H1 (cell line): ENCODE measurements at regions not wholly inside any gene's neighbourhood (a gene's known extent, or its start where the extent isn't known, plus 50 kb on each side); places are given as distances from the start of the nearest gene placed in this dataset.

Experiments used
- CTCF ChIA-PET: fragments of 300-600 bp; sonication (Branson Sonifier 250); formaldehyde crosslinking; loops from one replicate; lab custom pipeline; 2021; ENCODE audit not compliant: partially characterized antibody; lab: Charles Lee
- POLR2A ChIA-PET: fragments of 300-600 bp; sonication (Branson Sonifier 250); formaldehyde crosslinking; loops from one replicate; lab custom pipeline; 2021; ENCODE audit warnings: inconsistent platforms; ENCODE audit not compliant: partially characterized antibody; lab: Charles Lee
- DNase-seq, 2 experiments: peaks; one replicate each; pipeline versions ENCODE4 v3.0.0 to v3.0.0-alpha.2; 2010 to 2022; ENCODE audit warnings: low spot score in 2 of 2, low read depth in 1 of 2, mixed read lengths in 1 of 2
- FAIRE-seq: peaks from 2 replicates; lab custom pipeline; 2011; peaks lifted over from hg19 to GRCh38; lab: Jason Lieb, UNC
- H2AFZ ChIP-seq: 2 replicates; pipeline ENCODE4 v1.8.1; 2012; ENCODE audit warnings: low read length, inconsistent platforms
- H2AK5ac ChIP-seq: 2 replicates; pipeline ENCODE4 v1.6.1; 2013; ENCODE audit warnings: low read depth, low read length
- H2BK120ac ChIP-seq: replicated peaks from 2 replicates; pipeline ENCODE3; 2013; ENCODE audit warnings: low read depth, low read length, inconsistent platforms
- H2BK12ac ChIP-seq: 2 replicates; pipeline ENCODE4 v1.6.1; 2013; ENCODE audit warnings: low read depth, low read length
- H2BK15ac ChIP-seq: 2 replicates; pipeline ENCODE4 v1.6.1; 2013; ENCODE audit warnings: low read length
- H2BK20ac ChIP-seq: 2 replicates; pipeline ENCODE4 v1.6.1; 2013; ENCODE audit warnings: low read length
- H2BK5ac ChIP-seq: 2 replicates; pipeline ENCODE4 v1.6.1; 2013; ENCODE audit warnings: low read depth, low read length
- H3K14ac ChIP-seq: 2 replicates; pipeline ENCODE4 v1.6.1; 2013; ENCODE audit warnings: inconsistent platforms; ENCODE audit not compliant: insufficient read length
- H3K18ac ChIP-seq: 2 replicates; pipeline ENCODE4 v1.6.1; 2013; ENCODE audit warnings: low read length; ENCODE audit errors: extremely low read depth
- H3K23ac ChIP-seq: 2 replicates; pipeline ENCODE4 v1.6.1; 2013; ENCODE audit warnings: inconsistent platforms; ENCODE audit not compliant: insufficient read length
- H3K23me2 ChIP-seq: 2 replicates; pipeline ENCODE4 v1.6.1; 2013; ENCODE audit warnings: low read depth, low read length
- H3K27ac ChIP-seq: 2 replicates; pipeline ENCODE4 v1.6.1; 2011; ENCODE audit warnings: low read depth, low read length, inconsistent platforms
- H3K27me3 ChIP-seq, 4 experiments: replicated peaks in 1 of 4; 1 replicate in 1 of 4; 2 replicates in 3 of 4; pipeline versions ENCODE4 v1.6.1 to v1.8.1; 2011 to 2013; ENCODE audit warnings: low read length in 3 of 4, mild to moderate bottlenecking in 3 of 4, inconsistent platforms in 2 of 4, mixed read lengths in 2 of 4, moderate library complexity in 1 of 4; ENCODE audit not compliant: control insufficient read depth in 3 of 4, insufficient read depth in 3 of 4; ENCODE audit errors: extremely low read depth in 1 of 4
- H3K36me3 ChIP-seq, 4 experiments: 2 replicates each; pipeline versions ENCODE4 v1.6.1 to v1.8.1; 2011 to 2013; ENCODE audit warnings: mild to moderate bottlenecking in 4 of 4, low read length in 3 of 4, moderate library complexity in 2 of 4, control low read depth in 1 of 4, inconsistent platforms in 1 of 4; ENCODE audit not compliant: insufficient read depth in 4 of 4, control insufficient read depth in 2 of 4
- H3K4ac ChIP-seq: replicated peaks from 2 replicates; pipeline ENCODE3; 2013; ENCODE audit warnings: low read length, low read depth, mixed read lengths, inconsistent platforms; ENCODE audit not compliant: insufficient read length
- H3K4me1 ChIP-seq, 4 experiments: replicated peaks in 1 of 4; 1 replicate in 1 of 4; 2 replicates in 3 of 4; pipeline versions ENCODE4 v1.6.1 to v1.8.1; 2011 to 2013; ENCODE audit warnings: low read length in 3 of 4, inconsistent platforms in 2 of 4, mixed read lengths in 1 of 4; ENCODE audit not compliant: insufficient read depth in 4 of 4, control insufficient read depth in 3 of 4
- H3K4me2 ChIP-seq, 2 experiments: 2 replicates each; pipeline versions ENCODE4 v1.6.1 to v1.8.1; 2011 to 2013; ENCODE audit warnings: low read depth in 2 of 2, low read length in 2 of 2, control low read depth in 1 of 2, inconsistent platforms in 1 of 2, mild to moderate bottlenecking in 1 of 2; ENCODE audit not compliant: insufficient read depth in 1 of 2
- H3K4me3 ChIP-seq, 4 experiments: fragments of 200-600, 300-600 bp in 1 of 4; sonication (generic), shearing (Covaris generic), sonication (Bioruptor Twin) in 1 of 4; 2 replicates each; pipeline versions ENCODE4 v1.5.1 to v1.8.1; 2011 to 2016; ENCODE audit warnings: low read length in 4 of 4, low read depth in 3 of 4, control low read depth in 2 of 4, inconsistent platforms in 2 of 4, mild to moderate bottlenecking in 2 of 4, mixed read lengths in 1 of 4, moderate library complexity in 1 of 4; ENCODE audit not compliant: insufficient read depth in 2 of 4; ENCODE audit errors: extremely low read depth in 1 of 4
- H3K56ac ChIP-seq: replicated peaks from 2 replicates; pipeline ENCODE3; 2013; ENCODE audit warnings: low read depth, mild to moderate bottlenecking, mixed read lengths, low read length, inconsistent platforms; ENCODE audit not compliant: insufficient read length
- H3K79me1 ChIP-seq: 2 replicates; pipeline ENCODE4 v1.6.1; 2013; ENCODE audit warnings: low read depth, low read length, control low read depth
- H3K79me2 ChIP-seq, 2 experiments: 2 replicates each; pipeline versions ENCODE4 v1.6.1 to v1.8.1; 2012 to 2013; ENCODE audit warnings: low read length in 2 of 2, mild to moderate bottlenecking in 2 of 2, inconsistent platforms in 1 of 2; ENCODE audit not compliant: insufficient read depth in 2 of 2, control insufficient read depth in 1 of 2
- H3K9ac ChIP-seq, 4 experiments: replicated peaks in 1 of 4; 1 replicate in 1 of 4; 2 replicates in 3 of 4; pipeline versions ENCODE4 v1.6.1 to v1.8.1; 2011 to 2013; ENCODE audit warnings: low read depth in 3 of 4, low read length in 3 of 4, control low read depth in 2 of 4, mild to moderate bottlenecking in 2 of 4, moderate library complexity in 2 of 4, inconsistent platforms in 1 of 4; ENCODE audit errors: extremely low read depth in 1 of 4
- H3K9me3 ChIP-seq, 2 experiments: 2 replicates each; pipeline versions ENCODE4 v1.6.1 to v1.8.1; 2012 to 2013; ENCODE audit warnings: mild to moderate bottlenecking in 2 of 2, moderate library complexity in 2 of 2, control low read depth in 1 of 2, inconsistent platforms in 1 of 2, low read depth in 1 of 2, low read length in 1 of 2, mixed read lengths in 1 of 2; ENCODE audit not compliant: insufficient read depth in 2 of 2
- H4K20me1 ChIP-seq, 2 experiments: replicated peaks in 1 of 2; 2 replicates each; pipeline versions ENCODE3 to v1.8.1; 2011 to 2013; ENCODE audit warnings: inconsistent platforms in 2 of 2, low read length in 2 of 2, mild to moderate bottlenecking in 1 of 2; ENCODE audit not compliant: insufficient read depth in 2 of 2, control insufficient read depth in 1 of 2
- H4K5ac ChIP-seq: 2 replicates; pipeline ENCODE4 v1.6.1; 2013; ENCODE audit warnings: low read length, low read depth, mixed read lengths, inconsistent platforms; ENCODE audit not compliant: insufficient read length
- H4K8ac ChIP-seq: 2 replicates; pipeline ENCODE4 v1.8.0; 2013; ENCODE audit warnings: mild to moderate bottlenecking, moderate library complexity, low read length, inconsistent platforms; ENCODE audit not compliant: insufficient read depth; ENCODE audit errors: extremely low read depth
- H4K91ac ChIP-seq: replicated peaks from 2 replicates; pipeline ENCODE3; 2013; ENCODE audit warnings: low read length, mixed read lengths, inconsistent platforms; ENCODE audit not compliant: insufficient read length
- ASH2L ChIP-seq: fragments of 200-600, 300-600 bp; sonication (generic); IDR thresholded peaks from one replicate; pipeline ENCODE4 v1.7.1; 2017; ENCODE audit warnings: low read length
- BACH1 ChIP-seq: IDR thresholded peaks from 2 replicates; pipeline ENCODE4 v1.6.1; 2012; ENCODE audit warnings: low read length, improper control_type of control experiment
- CEBPB ChIP-seq: IDR thresholded peaks from 2 replicates; pipeline ENCODE4 v1.6.1; 2012; ENCODE audit warnings: low read depth, low read length
- GTF2F1 ChIP-seq: IDR thresholded peaks from 2 replicates; pipeline ENCODE4 v1.6.1; 2012; ENCODE audit warnings: low read depth, low read length, improper control_type of control experiment, borderline replicate concordance
- PHF8 ChIP-seq: fragments of 200-600 bp; sonication (generic); conservative IDR thresholded peaks from 2 replicates; pipeline ENCODE4 v1.7.1; 2012; ENCODE audit warnings: low read depth, mild to moderate bottlenecking, inconsistent platforms, low read length, moderate library complexity
- RFX5 ChIP-seq: IDR thresholded peaks from 2 replicates; pipeline ENCODE4 v1.6.1; 2011; ENCODE audit warnings: low read depth, low read length, improper control_type of control experiment, borderline replicate concordance
- RXRA ChIP-seq: IDR thresholded peaks from 2 replicates; pipeline ENCODE4 v1.6.1; 2011; ENCODE audit warnings: low read depth, mild to moderate bottlenecking, low read length, moderate library complexity; ENCODE audit not compliant: insufficient read depth
- SP2 ChIP-seq: IDR thresholded peaks from 2 replicates; pipeline ENCODE4 v1.6.1; 2012; ENCODE audit warnings: mild to moderate bottlenecking, low read length, inconsistent platforms
- TAF1 ChIP-seq: IDR thresholded peaks from 2 replicates; pipeline ENCODE4 v1.6.1; 2011; ENCODE audit warnings: mild to moderate bottlenecking, low read depth, low read length
- TCF12 ChIP-seq: IDR thresholded peaks from 2 replicates; pipeline ENCODE4 v1.6.1; 2011; ENCODE audit warnings: low read depth, mild to moderate bottlenecking, low read length
- ZNF274 ChIP-seq: IDR thresholded peaks from 2 replicates; pipeline ENCODE4 v1.7.0; 2012; ENCODE audit warnings: low read length, borderline replicate concordance; ENCODE audit errors: extremely low read depth
- WGBS, 2 experiments: shearing (Covaris generic) in 1 of 2; methylation state at CpG; one replicate each; pipeline versions ENCODE4 v1.1.6 to v1.1.7; 2013 to 2015; ENCODE audit warnings: low lambda C conversion rate in 2 of 2, mixed read lengths in 2 of 2, inconsistent platforms in 1 of 2, low coverage in 1 of 2, missing lambda C conversion rate in 1 of 2; ENCODE audit not compliant: insufficient replicate concordance in 2 of 2, insufficient coverage in 1 of 2, insufficient read length in 1 of 2; ENCODE audit errors: extremely low coverage in 1 of 2, missing lambda C conversion rate in 1 of 2; 5-methylcytosine and 5-hydroxymethylcytosine counted together

GRCh38 chr4:22324422-22324821 is 191.4 kb downstream of the ADGRA3 start:
- Histone ChIP-seq H3K79me2 (no peaks in the 10 kb centered on the region), H2AK5ac (no peak overlapping the region), H2BK20ac (no peak overlapping the region), H4K20me1 (peaks cover 0 to 2% of the 10 kb centered on the region in 2 experiments), H3K18ac (no peak overlapping the region), H3K4ac (no peak overlapping the region), H3K9ac (no peak overlapping the region), H2AFZ (no peak overlapping the region), H4K8ac (no peak overlapping the region), H2BK5ac (no peak overlapping the region), H3K23ac (no peak overlapping the region), H3K27me3 (no peaks in the 10 kb centered on the region), H3K4me1 (peaks cover 0 to 6% (median 0%) of the 10 kb centered on the region in 4 experiments; a peak in 1 of 7 replicates), H3K36me3 (peaks cover 0 to 2% (median 0%) of the 10 kb centered on the region in 4 experiments; a peak in 1 of 8 replicates), H3K9me3 (no peaks in the 10 kb centered on the region), H3K4me3 (no peak overlapping the region), H3K14ac (no peak overlapping the region), H3K27ac (no peak overlapping the region), H3K79me1 (no peaks in the 10 kb centered on the region), H4K5ac (no peak overlapping the region), H2BK12ac (no peak overlapping the region), H3K4me2 (no peak overlapping the region), H2BK15ac (no peak overlapping the region), H2BK120ac (no peak overlapping the region), H4K91ac (no peak overlapping the region), H3K23me2 (no peaks in the 10 kb centered on the region), H3K56ac (no peak overlapping the region)
- 86% methylated on average over 1 of the region's 1 CpG; no CpG with 5 or more reads in 1 of the 2 experiments for WGBS, 2 experiments
- FAIRE-seq (no peak), DNase-seq (no peak)
- ChIA-PET CTCF (no interaction called here), POLR2A (no interaction called here)
- no peak for TF ChIP-seq ASH2L
- TF ChIP-seq SP2, result no peak
- TF ChIP-seq TCF12, result no peak
- TF ChIP-seq CEBPB, result no peak
- no peak for TF ChIP-seq BACH1
- TF ChIP-seq RXRA, result no peak
- TF ChIP-seq TAF1, result no peak
- TF ChIP-seq RFX5, result no peak
- TF ChIP-seq PHF8, result no peak
- no peak for TF ChIP-seq ZNF274
- no peak for TF ChIP-seq GTF2F1
